ENCODE measurements at regions not wholly inside any gene's neighbourhood (a gene's known extent, or its start where the extent isn't known, plus 50 kb on each side); places are given as distances from the start of the nearest gene placed in this dataset.

GRCh38 chr15:39296955-39297354, 283.9 kb upstream of the THBS1 start:
- no peak for DNase-seq (ENCODE audit: low read depth in 2 of 2)

GRCh38 chr15:39298271-39298962, 282.5 kb upstream of the THBS1 start:
- no peak for DNase-seq (ENCODE audit: low read depth in 2 of 2)

GRCh38 chr15:39299486-39300267, 281.2 kb upstream of the THBS1 start:
- peak in 1 of 2 donors; percentile 14 for DNase-seq (ENCODE audit: low read depth in 2 of 2)

- DNase-seq (ENCODE audit: low read depth in 2 of 2): peak; percentile 6 to 82
Observed at GRCh38 chr15:39300451-39301153, 280.3 kb upstream of the THBS1 start.

- peak; percentile 10 to 51 for DNase-seq (ENCODE audit: low read depth in 2 of 2)
Observed at GRCh38 chr15:39301589-39301999, 279.3 kb upstream of the THBS1 start.

- no peak for DNase-seq (ENCODE audit: low read depth in 2 of 2)
Observed at GRCh38 chr15:39302936-39303335, 277.9 kb upstream of the THBS1 start.

GRCh38 chr15:39304201-39304841, 276.6 kb upstream of the THBS1 start:
- DNase-seq (ENCODE audit: low read depth in 2 of 2): no peak

GRCh38 chr15:39304931-39305728, 275.7 kb upstream of the THBS1 start:
- DNase-seq (ENCODE audit: low read depth in 2 of 2): no peak

- no peak for DNase-seq (ENCODE audit: low read depth in 2 of 2)
Observed at GRCh38 chr15:39310633-39311032, 270.2 kb upstream of the THBS1 start.

GRCh38 chr15:39312984-39313383, 267.9 kb upstream of the THBS1 start:
- DNase-seq (ENCODE audit: low read depth in 2 of 2): peak; percentile 46 to 48

- no peak for DNase-seq (ENCODE audit: low read depth in 2 of 2)
Observed at GRCh38 chr15:39313467-39313866, 267.4 kb upstream of the THBS1 start.

- no peak for DNase-seq (ENCODE audit: low read depth in 2 of 2)
Observed at GRCh38 chr15:39313881-39314280, 267.0 kb upstream of the THBS1 start.

GRCh38 chr15:39315206-39315850, 265.6 kb upstream of the THBS1 start:
- DNase-seq (ENCODE audit: low read depth in 2 of 2): no peak

- no peak for DNase-seq (ENCODE audit: low read depth in 2 of 2)
Observed at GRCh38 chr15:39317225-39317624, 263.7 kb upstream of the THBS1 start.

- DNase-seq (ENCODE audit: low read depth in 2 of 2): no peak
Observed at GRCh38 chr15:39318231-39318630, 262.6 kb upstream of the THBS1 start.

- DNase-seq (ENCODE audit: low read depth in 2 of 2): no peak
Observed at GRCh38 chr15:39320355-39320754, 260.5 kb upstream of the THBS1 start.

GRCh38 chr15:39320886-39321285, 260.0 kb upstream of the THBS1 start:
- no peak for DNase-seq (ENCODE audit: low read depth in 2 of 2)

GRCh38 chr15:39321977-39322376, 258.9 kb upstream of the THBS1 start:
- DNase-seq (ENCODE audit: low read depth in 2 of 2): no peak

- DNase-seq (ENCODE audit: low read depth in 2 of 2): no peak
Observed at GRCh38 chr15:39323157-39323556, 257.7 kb upstream of the THBS1 start.

GRCh38 chr15:39323706-39324105, 257.2 kb upstream of the THBS1 start:
- DNase-seq (ENCODE audit: low read depth in 2 of 2): no peak
